Stimulated activated CD8-positive, alpha-beta memory T cell treated with anti-CD3 and anti-CD28 coated beads, Interleukin-7, amount 100 ng/mL, for 4 hours (primary cell): ENCODE measurements at regions not wholly inside any gene's neighbourhood (a gene's known extent, or its start where the extent isn't known, plus 50 kb on each side); places are given as distances from the start of the nearest gene placed in this dataset.
"Not testable (repeated sequence)": the region's sequence is repeated elsewhere in the genome, so short reads cannot be mapped to it uniquely, and the experiment has no call there.

ENCODE experiments used
- DNase-seq, 2 donors: peaks; one replicate each; pipeline ENCODE4 v3.0.0-alpha.2; 2020; ENCODE audit warnings: low read depth in 2 of 2

GRCh38 chr2:2591542-2591940 lies 260.5 kb upstream of the MYT1L start:
- DNase-seq: no peak

GRCh38 chr2:2590841-2591541 lies 259.9 kb upstream of the MYT1L start:
- DNase-seq: no peak

GRCh38 chr2:2590141-2590540 lies 259.1 kb upstream of the MYT1L start:
- no peak for DNase-seq

- no peak for DNase-seq
Measured at GRCh38 chr2:2588777-2589176, 257.7 kb upstream of the MYT1L start.

- DNase-seq: no peak
Measured at GRCh38 chr2:2587354-2587753, 256.3 kb upstream of the MYT1L start.

DNA sequence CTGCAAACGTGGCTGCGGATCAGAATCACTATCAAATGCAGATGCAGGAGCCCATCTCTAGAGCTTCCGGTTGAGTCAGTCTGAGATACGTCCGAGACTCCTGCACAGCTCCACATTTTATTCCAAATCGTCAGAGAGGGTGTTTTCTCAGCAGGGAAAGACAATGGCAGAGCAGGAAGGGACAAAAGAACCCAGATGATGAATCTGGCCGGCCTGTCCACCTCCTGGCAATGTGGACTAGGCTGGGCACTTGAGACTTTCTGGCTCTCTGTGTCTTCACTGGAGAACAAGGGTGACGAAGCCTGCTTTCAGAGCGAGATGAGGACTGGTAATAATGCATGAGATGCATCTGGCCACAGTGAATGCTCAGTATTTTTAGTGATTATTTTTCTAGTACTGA lies 255.9 kb upstream of the MYT1L start:
- DNase-seq: no peak

- no peak for DNase-seq
Measured at GRCh38 chr2:2586068-2586776, 255.1 kb upstream of the MYT1L start.

GRCh38 chr2:2582998-2583545 lies 252.0 kb upstream of the MYT1L start:
- DNase-seq: no peak

DNA sequence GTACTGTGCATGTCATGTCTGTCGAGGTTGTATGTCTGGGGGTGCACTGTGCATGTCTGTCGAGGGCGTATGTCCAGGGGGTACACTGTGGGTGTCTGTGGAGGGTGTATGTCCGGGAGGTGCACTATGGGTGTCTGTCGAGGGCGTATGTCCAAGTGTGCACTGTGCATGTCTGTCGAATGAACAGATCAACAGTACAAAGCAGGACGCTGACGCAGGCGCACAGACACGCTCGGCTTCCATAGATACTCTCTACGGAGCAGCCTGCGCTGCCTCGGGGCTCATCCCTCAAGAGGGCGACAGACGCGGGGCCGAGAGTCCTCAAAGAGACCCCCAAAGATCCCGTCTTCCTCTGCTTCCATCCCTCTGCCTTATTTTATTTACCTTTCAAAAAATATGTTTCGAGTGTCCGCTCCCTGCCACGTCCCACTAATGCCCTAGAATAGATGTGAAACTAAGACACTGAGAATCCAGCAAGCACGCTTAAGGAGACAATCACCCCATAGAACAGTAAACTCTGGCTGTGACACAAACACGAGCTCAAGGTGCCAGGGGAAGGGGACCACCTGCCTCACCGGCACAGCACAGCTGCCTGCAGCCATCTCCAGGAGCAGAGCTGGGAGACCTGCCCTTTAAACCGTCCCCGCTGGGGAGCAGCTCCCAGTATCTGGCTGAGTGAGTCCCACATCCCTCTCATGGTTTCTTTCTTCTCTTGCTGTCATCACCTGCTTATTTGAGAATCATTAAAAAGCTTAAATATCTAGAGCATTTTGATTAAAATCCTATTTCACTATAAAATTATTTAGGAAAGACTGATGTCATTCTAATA lies 250.5 kb upstream of the MYT1L start:
- no peak for DNase-seq

DNA sequence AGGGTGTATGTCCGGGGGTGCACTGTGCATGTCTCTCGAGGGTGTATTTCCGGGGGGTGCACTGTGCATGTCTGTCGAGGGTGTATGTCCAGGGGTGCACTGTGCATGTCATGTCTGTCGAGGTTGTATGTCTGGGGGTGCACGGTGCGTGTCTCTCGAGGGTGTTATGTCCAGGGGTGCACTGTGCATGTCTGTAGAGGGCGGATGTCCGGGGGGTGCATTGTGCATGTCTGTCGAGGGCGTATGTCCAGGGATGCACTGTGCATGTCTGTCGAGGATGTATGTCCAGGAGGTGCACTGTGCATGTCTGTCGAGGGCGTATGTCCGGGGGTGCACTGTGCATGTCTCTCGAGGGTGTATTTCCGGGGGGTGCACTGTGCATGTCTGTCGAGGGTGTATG lies 249.8 kb upstream of the MYT1L start:
- DNase-seq: not testable (repeated sequence)

DNA sequence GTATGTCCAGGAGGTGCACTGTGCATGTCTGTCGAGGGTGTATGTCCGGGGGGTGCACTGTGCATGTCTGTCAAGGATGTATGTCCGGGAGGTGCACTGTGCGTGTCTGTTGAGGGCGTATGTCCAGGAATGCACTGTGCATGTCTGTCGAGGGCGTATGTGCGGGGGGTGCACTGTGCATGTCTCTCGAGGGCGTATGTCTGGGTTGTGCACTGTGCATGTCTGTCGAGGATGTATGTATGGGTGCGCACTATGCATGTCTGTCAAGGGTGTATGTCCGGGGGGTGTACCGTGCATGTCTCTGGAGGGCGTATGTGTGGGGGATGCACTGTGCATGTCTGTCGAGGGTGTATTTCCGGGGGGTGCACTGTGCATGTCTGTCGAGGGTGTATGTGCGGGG lies 249.3 kb upstream of the MYT1L start:
- DNase-seq: no peak

- no peak for DNase-seq
Measured at GRCh38 chr2:2579814-2580213, 248.7 kb upstream of the MYT1L start.

DNA sequence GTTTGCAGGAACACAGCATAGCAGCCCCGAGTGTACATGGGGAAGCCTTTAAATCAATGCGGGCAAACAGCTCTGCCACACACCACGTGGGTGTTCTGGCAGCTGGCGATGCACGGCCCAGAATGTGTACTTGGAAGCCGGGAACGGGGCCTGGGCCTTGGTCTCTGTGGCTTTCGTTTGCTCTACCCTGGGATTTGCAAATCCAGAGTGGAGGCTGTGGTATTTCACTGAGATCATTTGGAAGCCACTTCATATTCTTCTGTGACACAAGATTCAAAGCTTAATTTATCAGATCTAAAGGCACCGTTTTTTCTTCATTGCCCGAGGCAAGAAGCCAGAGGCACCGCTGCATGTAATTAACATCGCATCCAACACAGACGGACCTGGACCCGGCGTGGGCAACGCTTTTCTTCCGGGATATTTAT lies 246.3 kb upstream of the MYT1L start:
- DNase-seq: no peak

DNA sequence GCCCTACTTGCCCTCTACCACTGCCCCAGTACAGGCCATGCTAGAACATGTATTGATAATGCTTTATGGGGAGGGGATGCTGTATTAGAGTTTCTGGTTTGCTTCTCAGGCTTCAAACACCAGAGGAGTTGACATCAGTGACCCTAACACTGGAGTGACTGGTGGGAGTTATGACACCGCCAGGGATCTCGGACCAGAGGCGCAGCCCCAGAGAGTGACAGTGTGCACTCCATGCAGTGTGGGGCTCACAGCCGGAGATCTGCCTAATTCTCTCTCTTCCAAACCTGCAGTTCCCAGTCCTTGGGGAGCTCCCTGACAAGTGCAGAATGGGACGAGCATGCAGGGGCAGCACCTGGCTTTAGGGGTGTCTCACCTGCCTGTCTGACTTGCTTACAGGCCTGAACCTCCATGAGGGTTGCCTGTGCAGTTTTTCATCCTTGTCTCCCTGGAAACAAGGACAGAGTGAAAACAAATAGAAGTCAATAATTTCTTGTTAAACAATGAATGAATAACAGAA lies 244.9 kb upstream of the MYT1L start:
- DNase-seq: no peak

DNA sequence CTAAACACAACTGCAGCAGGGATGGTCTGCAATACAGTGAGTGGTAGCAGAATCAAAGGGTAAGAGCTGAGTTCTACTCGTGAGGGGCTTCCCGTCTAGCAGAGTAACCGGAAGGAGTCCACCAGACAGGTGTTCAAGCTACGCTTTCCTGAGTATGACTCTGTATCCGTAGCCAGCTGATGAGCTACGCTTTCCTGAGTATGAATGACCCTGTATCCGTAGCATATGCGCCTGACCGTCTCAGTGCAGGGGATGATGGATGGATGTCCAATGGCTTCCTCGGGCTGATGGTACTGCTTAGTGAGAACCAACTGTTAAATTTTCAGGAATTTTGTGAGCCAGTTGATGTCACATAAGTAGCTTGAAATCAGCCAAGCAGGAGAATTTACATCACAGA lies 244.1 kb upstream of the MYT1L start:
- no peak for DNase-seq

DNA sequence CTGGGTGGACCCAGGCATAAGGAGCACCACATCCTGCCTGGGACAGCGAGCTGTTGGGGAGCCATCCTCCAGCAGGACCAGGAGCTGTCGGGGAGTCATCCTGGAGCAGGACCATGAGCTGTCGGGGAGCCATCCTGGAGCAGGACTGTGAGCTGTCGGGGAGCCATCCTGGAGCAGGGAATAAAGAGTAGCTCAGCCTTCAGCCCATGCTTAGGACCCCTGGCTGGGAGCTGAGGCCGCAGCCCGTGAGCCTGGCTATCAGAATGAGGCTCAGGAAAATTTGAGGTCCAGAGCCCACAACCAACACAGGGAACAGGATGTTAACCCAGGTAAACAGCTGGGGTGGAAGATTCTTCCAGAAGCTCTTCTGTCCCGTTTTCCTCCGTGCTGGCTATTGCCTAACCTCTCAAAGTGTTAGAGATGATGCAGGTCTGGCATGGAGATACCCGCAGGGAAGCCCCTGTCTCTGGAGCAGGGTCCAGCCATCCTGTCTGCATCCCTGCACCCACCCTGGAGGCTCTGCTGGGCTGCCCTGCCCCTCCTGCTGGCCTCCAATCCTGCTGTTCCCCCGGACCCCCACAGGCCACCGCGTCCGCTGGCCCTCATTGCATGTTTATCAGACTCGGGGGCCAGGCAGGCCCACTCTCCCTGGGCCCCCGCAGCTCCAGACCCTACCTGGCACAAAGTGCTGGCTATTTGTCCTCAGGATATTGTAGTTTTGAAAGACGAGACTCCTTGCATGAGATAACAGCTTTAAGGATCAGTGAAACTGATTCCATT lies 243.5 kb upstream of the MYT1L start:
- DNase-seq: no peak

GRCh38 chr2:2573658-2574293 lies 242.7 kb upstream of the MYT1L start:
- DNase-seq: no peak

GRCh38 chr2:2573205-2573604 lies 242.1 kb upstream of the MYT1L start:
- no peak for DNase-seq

- no peak for DNase-seq
Measured at GRCh38 chr2:2572393-2573204, 241.5 kb upstream of the MYT1L start.
